Activated CD4-positive, alpha-beta T cell treated with anti-CD3 and anti-CD28 coated beads, Interleukin-2, amount 10 ng/mL, durations not matched to agents 7 days and 5 days (primary cell): ENCODE measurements at regions not wholly inside any gene's neighbourhood (a gene's known extent, or its start where the extent isn't known, plus 50 kb on each side); places are given as distances from the start of the nearest gene placed in this dataset.

Experiments
- CTCF ChIA-PET: fragments of 350-600 bp; sonication (Branson Sonifier 250); formaldehyde crosslinking; loops from one replicate; lab custom pipeline; 2021; ENCODE audit warnings: antibody characterized with exemption; lab: Charles Lee
- POLR2A ChIA-PET: fragments of 350-600 bp; sonication (Branson Sonifier 250); formaldehyde crosslinking; loops from one replicate; lab custom pipeline; 2021; ENCODE audit warnings: antibody characterized with exemption; lab: Charles Lee
- DNase-seq: peaks from one replicate; pipeline ENCODE4 v3.0.0-alpha.2; 2020
- H3K27ac Mint-ChIP-seq: one replicate; pipeline ENCODE4 v1.8.0; 2021; ENCODE audit warnings: mild to moderate bottlenecking, moderate library complexity, mixed read lengths
- H3K27me3 Mint-ChIP-seq: one replicate; pipeline ENCODE4 v1.8.0; 2021; ENCODE audit warnings: mixed read lengths
- H3K36me3 Mint-ChIP-seq: one replicate; pipeline ENCODE4 v1.8.0; 2021; ENCODE audit warnings: low read depth, mixed read lengths
- H3K4me1 Mint-ChIP-seq: one replicate; pipeline ENCODE4 v1.8.0; 2021; ENCODE audit warnings: mixed read lengths
- H3K4me3 Mint-ChIP-seq: one replicate; pipeline ENCODE4 v1.8.0; 2021; ENCODE audit warnings: mild to moderate bottlenecking, moderate library complexity, mixed read lengths
- H3K9me3 Mint-ChIP-seq: one replicate; pipeline ENCODE4 v1.8.0; 2021; ENCODE audit warnings: mixed read lengths

DNA sequence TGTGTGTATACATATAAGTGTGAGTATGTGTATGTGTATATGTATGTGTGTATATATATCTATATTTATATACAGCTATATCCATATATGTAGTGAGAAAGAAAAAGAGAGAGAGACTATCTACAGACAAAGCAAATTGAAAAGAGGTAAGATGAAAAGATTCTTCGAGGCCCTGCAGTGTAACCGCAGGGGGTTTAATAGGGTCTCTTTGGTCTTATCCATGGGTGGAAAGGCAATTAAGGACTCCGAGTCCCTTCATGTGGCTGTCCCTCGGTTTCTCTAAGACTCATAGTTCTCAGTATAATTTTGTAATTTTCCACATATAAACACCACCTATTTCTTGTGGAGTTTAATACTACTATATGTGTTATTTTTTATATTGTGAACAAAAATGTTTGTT lies 50.6 kb upstream of the JAZF1 start:
- CTCF ChIA-PET = no interaction called here
- Mint-ChIP-seq H3K4me1 (no peaks in the 10 kb centered on the region), H3K9me3 (no peaks in the 10 kb centered on the region), H3K27me3 (peaks cover 17% of the 10 kb centered on the region), H3K4me3 (no peak overlapping the region), H3K27ac (no peak overlapping the region), H3K36me3 (no peaks in the 10 kb centered on the region)
- POLR2A ChIA-PET = no interaction called here
- no peak for DNase-seq

- ChIA-PET CTCF (interaction anchor here (1.1 kb wide), 1 partner anchor 15 kb away, joined by 3 read pairs; no protein-coding TSS in a partner anchor), POLR2A (no interaction called here)
- no peaks in the 10 kb centered on the region for H3K9me3 Mint-ChIP-seq
- no peak overlapping the region for H3K27ac Mint-ChIP-seq
- peaks cover 10% of the 10 kb centered on the region for H3K4me1 Mint-ChIP-seq
- H3K4me3 Mint-ChIP-seq = no peak overlapping the region
- no peak for DNase-seq
- peaks cover 36% of the 10 kb centered on the region for H3K27me3 Mint-ChIP-seq
- no peaks in the 10 kb centered on the region for H3K36me3 Mint-ChIP-seq
Observed at GRCh38 chr7:28236560-28236959, 56.0 kb upstream of the JAZF1 start.

- no peak for DNase-seq
- CTCF ChIA-PET = no interaction called here
- Mint-ChIP-seq H3K9me3 (no peaks in the 10 kb centered on the region), H3K27me3 (peaks cover 36% of the 10 kb centered on the region), H3K4me3 (no peak overlapping the region), H3K4me1 (peaks cover 10% of the 10 kb centered on the region), H3K27ac (no peak overlapping the region), H3K36me3 (no peaks in the 10 kb centered on the region)
- POLR2A ChIA-PET = no interaction called here
Observed at GRCh38 chr7:28237363-28237762, 56.8 kb upstream of the JAZF1 start.

- ChIA-PET CTCF (no interaction called here), POLR2A (no interaction called here)
- peaks cover 10% of the 10 kb centered on the region for H3K4me1 Mint-ChIP-seq
- H3K27ac Mint-ChIP-seq = no peak overlapping the region
- no peaks in the 10 kb centered on the region for H3K36me3 Mint-ChIP-seq
- peaks cover 39% of the 10 kb centered on the region for H3K27me3 Mint-ChIP-seq
- no peak for DNase-seq
- peaks cover 6% of the 10 kb centered on the region for H3K9me3 Mint-ChIP-seq
- no peak overlapping the region for H3K4me3 Mint-ChIP-seq
Observed at GRCh38 chr7:28239823-28240204, 59.2 kb upstream of the JAZF1 start.

DNA sequence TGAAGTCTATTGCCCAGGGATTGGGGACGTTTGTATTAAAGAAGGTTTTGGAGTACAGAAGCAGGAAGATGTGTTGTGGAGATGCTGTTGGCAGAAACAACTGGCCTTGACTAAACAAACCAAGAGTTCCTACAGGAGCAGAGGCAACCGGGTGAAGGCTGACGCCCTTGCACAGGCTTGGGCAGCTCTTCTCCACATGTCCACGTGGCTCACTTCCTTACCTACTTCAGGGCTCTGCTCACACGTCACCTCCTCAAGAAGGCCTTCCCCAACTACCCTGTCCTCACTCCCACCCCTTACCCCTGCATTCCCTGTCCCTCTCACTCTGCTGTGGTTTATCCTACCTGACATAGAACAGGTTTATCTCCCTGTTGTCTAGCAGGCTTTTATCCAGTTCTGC lies 59.9 kb upstream of the JAZF1 start:
- Mint-ChIP-seq H3K4me3 (no peak overlapping the region), H3K36me3 (no peaks in the 10 kb centered on the region), H3K9me3 (peaks cover 6% of the 10 kb centered on the region), H3K27ac (no peak overlapping the region), H3K4me1 (peaks cover 10% of the 10 kb centered on the region), H3K27me3 (peaks cover 38% of the 10 kb centered on the region)
- POLR2A ChIA-PET = no interaction called here
- DNase-seq = no peak
- CTCF ChIA-PET = no interaction called here

DNA sequence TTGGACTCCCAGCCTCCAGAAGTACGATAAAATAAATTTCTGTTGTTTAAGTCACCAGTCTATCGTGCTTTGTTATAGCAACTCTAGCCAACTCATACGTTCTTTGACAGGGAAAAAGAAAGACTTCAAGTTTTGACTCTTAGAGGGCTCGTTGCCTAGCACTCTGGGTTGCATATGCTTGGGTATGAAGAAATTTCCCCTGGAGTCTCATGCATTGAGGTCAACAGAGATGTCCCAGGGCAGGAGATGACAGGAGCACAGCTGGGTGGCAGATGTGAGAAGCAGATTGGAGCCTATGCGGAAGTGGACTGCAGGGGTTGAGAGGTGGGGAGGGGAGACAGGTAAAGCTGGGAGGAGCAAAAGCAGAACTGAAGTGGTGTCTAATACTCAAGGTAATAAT lies 63.3 kb upstream of the JAZF1 start:
- no peak overlapping the region for H3K27ac Mint-ChIP-seq
- H3K27me3 Mint-ChIP-seq = peaks cover 29% of the 10 kb centered on the region
- no peaks in the 10 kb centered on the region for H3K36me3 Mint-ChIP-seq
- peaks cover 8% of the 10 kb centered on the region for H3K9me3 Mint-ChIP-seq
- no peak overlapping the region for H3K4me3 Mint-ChIP-seq
- H3K4me1 Mint-ChIP-seq = peaks cover 10% of the 10 kb centered on the region
- DNase-seq = no peak
- ChIA-PET POLR2A (no interaction called here), CTCF (no interaction called here)

GRCh38 chr7:28245123-28245878 lies 64.7 kb upstream of the JAZF1 start:
- Mint-ChIP-seq H3K27me3 (peaks cover 31% of the 10 kb centered on the region), H3K4me3 (no peak overlapping the region), H3K36me3 (no peaks in the 10 kb centered on the region), H3K9me3 (peaks cover 9% of the 10 kb centered on the region), H3K27ac (no peak overlapping the region), H3K4me1 (peaks cover under 1% of the 10 kb centered on the region)
- POLR2A ChIA-PET = interaction anchor here (0.6 kb wide), 1 partner anchor 120 kb away, joined by 4 read pairs; no protein-coding TSS in a partner anchor
- CTCF ChIA-PET = no interaction called here
- no peak for DNase-seq

GRCh38 chr7:28246921-28247461 lies 66.4 kb upstream of the JAZF1 start:
- H3K9me3 Mint-ChIP-seq = peaks cover 9% of the 10 kb centered on the region
- no peaks in the 10 kb centered on the region for H3K4me1 Mint-ChIP-seq
- H3K4me3 Mint-ChIP-seq = no peak overlapping the region
- no peak overlapping the region for H3K27ac Mint-ChIP-seq
- POLR2A ChIA-PET = no interaction called here
- H3K27me3 Mint-ChIP-seq = peaks cover 17% of the 10 kb centered on the region
- DNase-seq = no peak
- CTCF ChIA-PET = no interaction called here
- H3K36me3 Mint-ChIP-seq = no peaks in the 10 kb centered on the region

GRCh38 chr7:28258240-28258639 lies 77.6 kb upstream of the JAZF1 start:
- ChIA-PET POLR2A (no interaction called here), CTCF (no interaction called here)
- no peaks in the 10 kb centered on the region for H3K36me3 Mint-ChIP-seq
- peaks cover 2% of the 10 kb centered on the region for H3K9me3 Mint-ChIP-seq
- no peaks in the 10 kb centered on the region for H3K4me1 Mint-ChIP-seq
- no peak overlapping the region for H3K4me3 Mint-ChIP-seq
- peaks cover 34% of the 10 kb centered on the region for H3K27me3 Mint-ChIP-seq
- no peak overlapping the region for H3K27ac Mint-ChIP-seq
- no peak for DNase-seq

GRCh38 chr7:28260969-28261368 lies 80.4 kb upstream of the JAZF1 start:
- ChIA-PET POLR2A (no interaction called here), CTCF (no interaction called here)
- Mint-ChIP-seq H3K36me3 (no peaks in the 10 kb centered on the region), H3K4me3 (no peak overlapping the region), H3K27ac (no peak overlapping the region), H3K9me3 (peaks cover 2% of the 10 kb centered on the region), H3K4me1 (no peaks in the 10 kb centered on the region), H3K27me3 (peaks cover 32% of the 10 kb centered on the region)
- DNase-seq = no peak

GRCh38 chr7:28263622-28264271 lies 83.2 kb upstream of the JAZF1 start:
- POLR2A ChIA-PET = no interaction called here
- no peak overlapping the region for H3K4me3 Mint-ChIP-seq
- no peak for DNase-seq
- no peak overlapping the region for H3K27ac Mint-ChIP-seq
- H3K36me3 Mint-ChIP-seq = no peaks in the 10 kb centered on the region
- H3K4me1 Mint-ChIP-seq = no peaks in the 10 kb centered on the region
- H3K9me3 Mint-ChIP-seq = peaks cover 5% of the 10 kb centered on the region
- H3K27me3 Mint-ChIP-seq = peaks cover 27% of the 10 kb centered on the region
- CTCF ChIA-PET = no interaction called here

DNA sequence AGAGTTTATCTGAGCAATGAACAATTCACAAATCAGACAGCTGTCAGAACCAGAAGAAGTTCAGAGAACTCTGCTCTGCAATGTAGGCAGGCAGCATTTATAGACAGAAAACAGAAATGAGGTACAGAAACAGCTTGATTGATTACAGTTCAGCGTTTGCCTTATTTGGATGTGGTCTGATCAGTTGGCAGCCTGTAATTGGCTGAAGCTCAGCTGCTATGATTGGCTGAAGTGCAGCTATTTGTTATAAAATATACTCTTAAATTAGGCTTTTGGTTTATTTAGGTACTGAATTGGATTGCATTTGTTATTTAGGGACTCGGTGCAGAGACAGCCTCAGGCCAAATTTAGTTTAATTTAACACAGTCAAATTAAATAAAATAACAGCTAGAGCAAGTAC lies 85.8 kb upstream of the JAZF1 start:
- no peak overlapping the region for H3K4me3 Mint-ChIP-seq
- ChIA-PET POLR2A (no interaction called here), CTCF (no interaction called here)
- H3K36me3 Mint-ChIP-seq = no peaks in the 10 kb centered on the region
- H3K9me3 Mint-ChIP-seq = peaks cover 7% of the 10 kb centered on the region
- H3K4me1 Mint-ChIP-seq = no peaks in the 10 kb centered on the region
- DNase-seq = no peak
- peaks cover 26% of the 10 kb centered on the region for H3K27me3 Mint-ChIP-seq
- no peak overlapping the region for H3K27ac Mint-ChIP-seq

- Mint-ChIP-seq H3K4me3 (no peak overlapping the region), H3K9me3 (peaks cover 7% of the 10 kb centered on the region), H3K27me3 (peaks cover 22% of the 10 kb centered on the region), H3K27ac (no peak overlapping the region), H3K4me1 (no peaks in the 10 kb centered on the region), H3K36me3 (no peaks in the 10 kb centered on the region)
- no peak for DNase-seq
- CTCF ChIA-PET = no interaction called here
- POLR2A ChIA-PET = no interaction called here
Observed at GRCh38 chr7:28267012-28267411, 86.4 kb upstream of the JAZF1 start.
